ENCODE measurements at regions not wholly inside any gene's neighbourhood (a gene's known extent, or its start where the extent isn't known, plus 50 kb on each side); places are given as distances from the start of the nearest gene placed in this dataset.

GRCh38 chr3:76083992-76084391, 298.6 kb upstream of the ZNF717 start:
- no peak for ATAC-seq (ENCODE audit: low read depth)
- TF ChIP-seq CTCF (IDR thresholded peaks at IDR 0.05), result no peak
- Mint-ChIP-seq H3K9me3 (peaks cover 11% of the 10 kb centered on the region), H3K27ac (no peak overlapping the region), H3K27me3 (no peaks in the 10 kb centered on the region), H3K36me3 (ENCODE audit: low read depth) (no peaks in the 10 kb centered on the region), H3K4me3 (no peak overlapping the region), H3K4me1 (no peaks in the 10 kb centered on the region)
- POLR2A ChIA-PET, result no interaction called here
- intact Hi-C loops (cut with micrococcal nuclease), result no loop called here
- CTCF ChIA-PET, result no interaction called here
- no peak for DNase-seq

GRCh38 chr3:76096036-76096435, 310.7 kb upstream of the ZNF717 start:
- no peak overlapping the region for H3K4me3 Mint-ChIP-seq
- H3K27me3 Mint-ChIP-seq, result no peaks in the 10 kb centered on the region
- ATAC-seq (ENCODE audit: low read depth) (no peak), DNase-seq (no peak)
- H3K27ac Mint-ChIP-seq, result no peak overlapping the region
- POLR2A ChIA-PET, result no interaction called here
- no peak for TF ChIP-seq CTCF (IDR thresholded peaks at IDR 0.05)
- intact Hi-C loops (cut with micrococcal nuclease), result no loop called here
- H3K36me3 Mint-ChIP-seq (ENCODE audit: low read depth), result no peaks in the 10 kb centered on the region
- H3K9me3 Mint-ChIP-seq, result peaks cover 5% of the 10 kb centered on the region
- H3K4me1 Mint-ChIP-seq, result no peaks in the 10 kb centered on the region
- CTCF ChIA-PET, result no interaction called here

GRCh38 chr3:76096836-76097588, 311.7 kb upstream of the ZNF717 start:
- Mint-ChIP-seq H3K27ac (no peak overlapping the region), H3K36me3 (ENCODE audit: low read depth) (no peaks in the 10 kb centered on the region), H3K4me1 (no peaks in the 10 kb centered on the region), H3K4me3 (no peak overlapping the region), H3K27me3 (no peaks in the 10 kb centered on the region), H3K9me3 (peaks cover 8% of the 10 kb centered on the region)
- no peak for DNase-seq
- TF ChIP-seq CTCF (IDR thresholded peaks at IDR 0.05), result no peak
- ChIA-PET CTCF (no interaction called here), POLR2A (no interaction called here)
- ATAC-seq (ENCODE audit: low read depth), result no peak
- intact Hi-C loops (cut with micrococcal nuclease), result no loop called here

- POLR2A ChIA-PET, result no interaction called here
- intact Hi-C loops (cut with micrococcal nuclease), result no loop called here
- CTCF ChIA-PET, result no interaction called here
- no peak for ATAC-seq (ENCODE audit: low read depth)
- Mint-ChIP-seq H3K27me3 (no peaks in the 10 kb centered on the region), H3K27ac (no peak overlapping the region), H3K4me1 (no peaks in the 10 kb centered on the region), H3K36me3 (ENCODE audit: low read depth) (no peaks in the 10 kb centered on the region), H3K4me3 (no peak overlapping the region), H3K9me3 (peaks cover 8% of the 10 kb centered on the region)
- TF ChIP-seq CTCF (IDR thresholded peaks at IDR 0.05), result no peak
- no peak for DNase-seq
Measured at GRCh38 chr3:76097589-76097969, 312.2 kb upstream of the ZNF717 start.

- CTCF ChIA-PET, result no interaction called here
- no peak for ATAC-seq (ENCODE audit: low read depth)
Measured at GRCh38 chr3:76099956-76100355, 314.6 kb upstream of the ZNF717 start.

More at GRCh38 chr3:76099956-76100355, 314.6 kb upstream of the ZNF717 start:
- intact Hi-C loops (cut with micrococcal nuclease), result no loop called here
- no peak overlapping the region for H3K27ac Mint-ChIP-seq
- no peaks in the 10 kb centered on the region for H3K36me3 Mint-ChIP-seq (ENCODE audit: low read depth)
- no peak for TF ChIP-seq CTCF (IDR thresholded peaks at IDR 0.05)
- peaks cover 7% of the 10 kb centered on the region for H3K9me3 Mint-ChIP-seq
- no peak overlapping the region for H3K4me3 Mint-ChIP-seq
- POLR2A ChIA-PET, result no interaction called here
- no peaks in the 10 kb centered on the region for H3K27me3 Mint-ChIP-seq
- no peak for DNase-seq
- H3K4me1 Mint-ChIP-seq, result no peaks in the 10 kb centered on the region
